ENCODE measurements at regions not wholly inside any gene's neighbourhood (a gene's known extent, or its start where the extent isn't known, plus 50 kb on each side); places are given as distances from the start of the nearest gene placed in this dataset.

GRCh38 chr7:28336806-28337205 is 75.5 kb upstream of the CREB5 start:
- DNase-seq (ENCODE audit: insufficient read length, low spot score) (no peak), FAIRE-seq (no peak)
- TF ChIP-seq PAX5 (IDR thresholded peaks at IDR 0.05; ENCODE audit: insufficient read depth, low read length, severe bottlenecking) (no peak), SPI1 (IDR thresholded peaks at IDR 0.05; ENCODE audit: low read depth, low read length) (no peak), POLR2A (IDR thresholded peaks at IDR 0.05; ENCODE audit: low read depth, low read length) (no peak)

- DNase-seq (ENCODE audit: insufficient read length, low spot score), result no peak
- TF ChIP-seq PAX5 (IDR thresholded peaks at IDR 0.05; ENCODE audit: insufficient read depth, low read length, severe bottlenecking) (no peak), POLR2A (IDR thresholded peaks at IDR 0.05; ENCODE audit: low read depth, low read length) (no peak), POU2F2 (IDR thresholded peaks at IDR 0.05; ENCODE audit: low read depth, low read length) (no peak), POLR2AphosphoS5 (IDR thresholded peaks at IDR 0.05; ENCODE audit: low read depth, low read length) (no peak), SPI1 (IDR thresholded peaks at IDR 0.05; ENCODE audit: low read depth, low read length) (no peak), TAF1 (IDR thresholded peaks at IDR 0.05; ENCODE audit: low read depth, low read length) (no peak)
- no peak for FAIRE-seq
Measured at GRCh38 chr7:28338041-28338440, 74.3 kb upstream of the CREB5 start.

- no peak for DNase-seq (ENCODE audit: insufficient read length, low spot score)
- TF ChIP-seq TAF1 (IDR thresholded peaks at IDR 0.05; ENCODE audit: low read depth, low read length) (no peak), POLR2AphosphoS5 (IDR thresholded peaks at IDR 0.05; ENCODE audit: low read depth, low read length) (no peak), SPI1 (IDR thresholded peaks at IDR 0.05; ENCODE audit: low read depth, low read length) (no peak), POU2F2 (IDR thresholded peaks at IDR 0.05; ENCODE audit: low read depth, low read length) (no peak), POLR2A (IDR thresholded peaks at IDR 0.05; ENCODE audit: low read depth, low read length) (no peak), PAX5 (IDR thresholded peaks at IDR 0.05; ENCODE audit: insufficient read depth, low read length, severe bottlenecking) (no peak)
- FAIRE-seq, result no peak
Measured at GRCh38 chr7:28343462-28343861, 68.9 kb upstream of the CREB5 start.

- no peak for TF ChIP-seq POLR2AphosphoS5 (IDR thresholded peaks at IDR 0.05; ENCODE audit: low read depth, low read length)
- TF ChIP-seq POLR2A (IDR thresholded peaks at IDR 0.05; ENCODE audit: low read depth, low read length), result no peak
- TF ChIP-seq SPI1 (IDR thresholded peaks at IDR 0.05; ENCODE audit: low read depth, low read length), result no peak
- TF ChIP-seq PAX5 (IDR thresholded peaks at IDR 0.05; ENCODE audit: insufficient read depth, low read length, severe bottlenecking), result no peak
- no peak for TF ChIP-seq POU2F2 (IDR thresholded peaks at IDR 0.05; ENCODE audit: low read depth, low read length)
- no peak for TF ChIP-seq TAF1 (IDR thresholded peaks at IDR 0.05; ENCODE audit: low read depth, low read length)
- FAIRE-seq (no peak), DNase-seq (ENCODE audit: insufficient read length, low spot score) (no peak)
Measured at GRCh38 chr7:28346256-28346655, 66.1 kb upstream of the CREB5 start.

- FAIRE-seq, result no peak
- no peak for TF ChIP-seq TAF1 (IDR thresholded peaks at IDR 0.05; ENCODE audit: low read depth, low read length)
- no peak for TF ChIP-seq SPI1 (IDR thresholded peaks at IDR 0.05; ENCODE audit: low read depth, low read length)
- no peak for TF ChIP-seq PAX5 (IDR thresholded peaks at IDR 0.05; ENCODE audit: insufficient read depth, low read length, severe bottlenecking)
- no peak for TF ChIP-seq POU2F2 (IDR thresholded peaks at IDR 0.05; ENCODE audit: low read depth, low read length)
- no peak for TF ChIP-seq POLR2A (IDR thresholded peaks at IDR 0.05; ENCODE audit: low read depth, low read length)
- no peak for TF ChIP-seq POLR2AphosphoS5 (IDR thresholded peaks at IDR 0.05; ENCODE audit: low read depth, low read length)
- DNase-seq (ENCODE audit: insufficient read length, low spot score), result no peak
Measured at GRCh38 chr7:28346676-28347363, 65.5 kb upstream of the CREB5 start.

- TF ChIP-seq PAX5 (IDR thresholded peaks at IDR 0.05; ENCODE audit: insufficient read depth, low read length, severe bottlenecking), result no peak
- TF ChIP-seq TAF1 (IDR thresholded peaks at IDR 0.05; ENCODE audit: low read depth, low read length), result no peak
- no peak for TF ChIP-seq POU2F2 (IDR thresholded peaks at IDR 0.05; ENCODE audit: low read depth, low read length)
- no peak for TF ChIP-seq POLR2AphosphoS5 (IDR thresholded peaks at IDR 0.05; ENCODE audit: low read depth, low read length)
- no peak for DNase-seq (ENCODE audit: insufficient read length, low spot score)
- FAIRE-seq, result no peak
Measured at GRCh38 chr7:28347475-28348318, 64.6 kb upstream of the CREB5 start.

- no peak for TF ChIP-seq PAX5 (IDR thresholded peaks at IDR 0.05; ENCODE audit: insufficient read depth, low read length, severe bottlenecking)
- no peak for TF ChIP-seq SPI1 (IDR thresholded peaks at IDR 0.05; ENCODE audit: low read depth, low read length)
- TF ChIP-seq POLR2AphosphoS5 (IDR thresholded peaks at IDR 0.05; ENCODE audit: low read depth, low read length), result no peak
- no peak for TF ChIP-seq TAF1 (IDR thresholded peaks at IDR 0.05; ENCODE audit: low read depth, low read length)
- no peak for TF ChIP-seq POU2F2 (IDR thresholded peaks at IDR 0.05; ENCODE audit: low read depth, low read length)
- TF ChIP-seq POLR2A (IDR thresholded peaks at IDR 0.05; ENCODE audit: low read depth, low read length), result no peak
- no peak for FAIRE-seq
- DNase-seq (ENCODE audit: insufficient read length, low spot score), result no peak
Measured at GRCh38 chr7:28348636-28349035, 63.7 kb upstream of the CREB5 start.

- TF ChIP-seq SPI1 (IDR thresholded peaks at IDR 0.05; ENCODE audit: low read depth, low read length) (no peak), POU2F2 (IDR thresholded peaks at IDR 0.05; ENCODE audit: low read depth, low read length) (no peak), POLR2AphosphoS5 (IDR thresholded peaks at IDR 0.05; ENCODE audit: low read depth, low read length) (no peak), TAF1 (IDR thresholded peaks at IDR 0.05; ENCODE audit: low read depth, low read length) (no peak), PAX5 (IDR thresholded peaks at IDR 0.05; ENCODE audit: insufficient read depth, low read length, severe bottlenecking) (no peak), POLR2A (IDR thresholded peaks at IDR 0.05; ENCODE audit: low read depth, low read length) (no peak)
- FAIRE-seq (no peak), DNase-seq (ENCODE audit: insufficient read length, low spot score) (no peak)
Measured at GRCh38 chr7:28349637-28350036, 62.7 kb upstream of the CREB5 start.

- no peak for TF ChIP-seq POU2F2 (IDR thresholded peaks at IDR 0.05; ENCODE audit: low read depth, low read length)
- TF ChIP-seq POLR2AphosphoS5 (IDR thresholded peaks at IDR 0.05; ENCODE audit: low read depth, low read length), result no peak
- no peak for TF ChIP-seq PAX5 (IDR thresholded peaks at IDR 0.05; ENCODE audit: insufficient read depth, low read length, severe bottlenecking)
- TF ChIP-seq POLR2A (IDR thresholded peaks at IDR 0.05; ENCODE audit: low read depth, low read length), result no peak
- TF ChIP-seq SPI1 (IDR thresholded peaks at IDR 0.05; ENCODE audit: low read depth, low read length), result no peak
- no peak for TF ChIP-seq TAF1 (IDR thresholded peaks at IDR 0.05; ENCODE audit: low read depth, low read length)
- FAIRE-seq, result no peak
- no peak for DNase-seq (ENCODE audit: insufficient read length, low spot score)
Measured at GRCh38 chr7:28350662-28351061, 61.7 kb upstream of the CREB5 start.
